HuH-7.5 (cell line): ENCODE measurements at regions not wholly inside any gene's neighbourhood (a gene's known extent, or its start where the extent isn't known, plus 50 kb on each side); places are given as distances from the start of the nearest gene placed in this dataset.
"Not testable (repeated sequence)": the region's sequence is repeated elsewhere in the genome, so short reads cannot be mapped to it uniquely, and the experiment has no call there.

Experiments
- DNase-seq: peaks from one replicate; pipeline ENCODE4 v3.0.0; 2011; ENCODE audit warnings: low spot score

DNA sequence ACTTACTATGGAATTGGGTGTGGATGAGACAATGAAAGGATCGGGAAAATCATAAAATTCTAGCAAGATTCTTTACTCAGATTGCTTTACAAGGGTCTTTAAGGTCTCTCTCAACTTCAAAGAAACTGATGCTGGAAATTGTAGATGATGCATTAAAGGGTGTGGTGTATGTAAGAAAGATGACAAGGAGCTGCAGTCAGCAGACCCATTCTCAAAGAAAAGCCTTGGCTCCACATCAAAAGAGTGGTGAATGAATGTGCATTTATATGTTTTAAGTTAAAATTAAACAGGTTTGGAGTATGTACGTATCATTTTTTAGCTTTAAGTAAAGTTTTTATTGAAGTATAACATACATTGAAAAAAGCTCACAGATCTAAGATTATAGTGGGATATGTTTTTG is 194.5 kb downstream of the C12orf75 start:
- no peak for DNase-seq

DNA sequence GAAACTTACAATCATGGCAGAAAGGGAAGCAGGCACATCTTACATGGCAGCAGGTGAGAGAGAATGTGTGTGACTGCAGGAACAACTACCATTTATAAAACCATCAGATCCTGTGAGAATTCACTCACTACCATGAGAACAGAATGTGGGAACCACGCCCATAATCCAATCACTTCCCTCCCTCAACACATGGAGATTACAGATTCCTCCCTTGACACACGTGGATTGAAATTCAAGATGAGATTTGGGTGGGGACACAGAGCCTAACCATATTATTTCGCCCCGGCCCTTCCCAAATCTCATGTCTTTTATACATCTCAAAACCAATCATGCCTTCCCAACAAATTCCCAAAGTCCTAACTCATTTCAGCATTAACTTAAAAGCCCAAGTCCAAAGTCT is 203.6 kb downstream of the C12orf75 start:
- DNase-seq: no peak

DNA sequence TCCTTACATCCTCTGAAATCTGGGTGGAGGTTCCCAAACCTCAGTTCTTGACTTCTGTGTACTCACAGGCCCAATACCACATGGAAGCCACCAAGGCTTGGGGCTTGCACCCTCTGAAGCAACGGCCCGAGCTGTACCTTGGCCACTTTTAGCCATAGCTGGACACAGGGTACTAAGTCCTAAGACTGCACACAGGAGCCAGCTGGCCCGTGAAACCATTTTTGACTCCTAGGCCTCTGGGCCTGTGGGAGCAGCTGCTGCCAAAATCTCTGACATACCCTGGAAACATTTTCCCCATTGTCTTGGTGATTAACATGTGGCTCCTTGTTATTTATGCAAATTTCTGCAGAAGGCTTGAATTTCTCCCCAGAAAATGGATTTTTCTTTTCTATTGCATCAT is 204.5 kb downstream of the C12orf75 start:
- DNase-seq: not testable (repeated sequence)

DNA sequence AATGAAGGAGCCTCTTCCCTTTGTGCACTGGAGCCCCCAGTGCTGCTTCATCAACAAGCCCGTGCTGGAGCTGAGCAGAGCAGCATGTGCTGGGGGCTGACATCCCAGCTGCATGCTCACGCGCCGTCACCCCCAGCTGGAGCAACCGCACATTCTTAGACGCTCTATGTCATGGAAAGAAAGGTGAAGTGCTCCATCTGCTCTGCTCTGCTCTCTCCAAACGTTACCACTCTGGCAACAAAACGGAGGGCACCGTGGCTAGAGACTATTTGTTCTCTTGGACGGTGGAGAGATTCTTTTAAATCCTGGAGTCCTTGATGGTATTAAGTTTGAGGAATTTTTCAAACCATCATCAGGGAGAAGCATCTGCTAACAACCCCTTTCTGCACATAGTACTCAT is 208.4 kb downstream of the C12orf75 start:
- no peak for DNase-seq

DNA sequence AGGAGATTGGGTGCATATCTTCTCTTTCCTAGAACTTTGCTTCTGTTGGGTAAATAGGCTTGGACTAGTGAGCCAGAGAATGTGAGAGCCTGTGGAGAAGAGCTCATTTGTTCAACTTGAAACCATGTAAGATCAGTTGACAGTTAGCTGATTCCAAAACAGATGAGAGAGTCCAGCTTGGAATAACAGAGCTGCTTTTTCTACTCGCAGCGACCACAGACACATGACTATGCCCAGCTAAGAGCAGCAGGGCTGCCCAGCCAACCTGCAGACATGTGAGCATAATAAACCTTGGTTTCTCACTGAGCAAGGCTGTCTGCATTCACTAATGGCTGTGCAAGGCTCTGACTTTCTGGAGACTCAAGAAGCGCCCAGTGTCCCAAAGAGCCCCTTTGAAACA is 209.2 kb downstream of the C12orf75 start:
- DNase-seq: no peak

DNA sequence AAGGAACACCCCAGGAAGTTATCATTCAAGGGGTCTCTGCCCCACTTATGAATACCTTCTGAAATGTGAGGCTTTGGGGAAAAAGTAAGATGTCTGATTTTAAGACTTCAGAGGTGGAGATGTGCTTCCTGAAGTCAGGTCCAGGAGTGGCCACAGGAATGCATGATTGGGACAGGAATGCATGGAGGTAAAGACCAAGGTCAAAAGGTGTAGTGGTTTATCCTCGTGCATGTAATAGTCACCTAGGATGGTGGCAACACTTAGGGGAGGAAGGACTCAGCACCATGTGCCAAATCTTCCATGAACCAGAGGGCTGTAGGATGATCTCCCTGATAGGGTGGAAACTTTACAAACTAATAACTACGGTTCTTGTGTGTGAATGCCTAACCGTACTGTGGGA is 217.3 kb downstream of the C12orf75 start:
- DNase-seq: no peak

DNA sequence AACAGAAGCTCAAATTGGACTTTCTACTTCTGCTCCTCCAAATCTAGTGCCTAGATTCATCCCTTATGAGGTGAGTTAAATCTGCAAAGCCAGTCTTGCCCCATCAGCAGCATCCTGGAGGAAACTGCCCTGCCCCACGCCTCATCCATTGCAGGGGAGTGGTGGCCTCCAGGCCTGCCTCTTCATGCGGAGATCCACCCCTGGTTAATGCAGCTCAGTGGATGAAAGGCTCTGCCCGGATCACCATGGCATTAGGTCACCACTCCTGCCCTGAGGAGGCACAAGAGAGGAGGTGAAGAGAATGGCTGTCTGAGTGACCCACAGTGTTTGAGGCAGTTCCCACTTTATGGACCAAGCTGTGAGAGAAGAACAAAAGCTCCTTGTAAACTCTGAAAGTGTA is 218.1 kb downstream of the C12orf75 start:
- no peak for DNase-seq

DNA sequence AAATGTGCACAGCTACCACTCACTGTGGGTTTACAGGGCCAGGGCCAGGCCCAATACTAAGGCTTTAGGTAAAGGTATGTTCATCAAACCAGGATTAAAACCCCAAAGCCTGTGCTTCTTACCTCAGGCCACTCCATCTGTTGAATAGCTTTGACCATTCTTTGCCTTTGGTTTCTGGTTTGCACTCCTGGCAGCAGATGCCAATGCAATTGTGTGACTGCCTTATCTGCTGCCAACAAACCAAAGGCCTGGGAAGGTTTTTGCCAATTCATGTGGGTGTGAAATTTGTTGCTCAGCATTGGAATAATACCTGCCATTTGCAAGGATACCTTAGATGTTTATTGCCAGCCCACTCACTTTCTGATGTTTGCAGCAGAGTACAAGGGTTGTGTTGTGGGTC is 221.6 kb downstream of the C12orf75 start:
- DNase-seq: no peak

DNA sequence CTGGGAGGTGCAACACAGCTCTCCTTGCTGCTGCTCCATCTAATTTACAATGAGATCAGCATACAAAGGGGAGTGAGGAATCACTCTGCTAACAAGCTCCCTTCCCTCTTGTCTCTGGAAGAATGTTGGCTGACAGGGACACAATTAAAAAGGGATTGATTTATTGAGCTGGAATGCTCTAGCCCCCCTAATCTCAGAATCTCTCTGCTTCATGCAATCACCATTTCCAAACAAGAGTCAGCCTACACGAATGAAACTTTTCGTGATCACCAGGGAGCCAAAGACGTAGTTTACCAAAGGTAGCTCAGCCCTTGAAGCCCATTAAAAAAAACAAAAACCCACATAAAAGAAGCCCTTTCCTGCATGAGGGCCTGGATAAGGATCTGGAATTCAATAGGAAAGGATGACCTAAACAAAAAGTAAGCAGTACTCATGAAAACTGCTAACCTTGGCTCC is 223.8 kb downstream of the C12orf75 start:
- no peak for DNase-seq

DNA sequence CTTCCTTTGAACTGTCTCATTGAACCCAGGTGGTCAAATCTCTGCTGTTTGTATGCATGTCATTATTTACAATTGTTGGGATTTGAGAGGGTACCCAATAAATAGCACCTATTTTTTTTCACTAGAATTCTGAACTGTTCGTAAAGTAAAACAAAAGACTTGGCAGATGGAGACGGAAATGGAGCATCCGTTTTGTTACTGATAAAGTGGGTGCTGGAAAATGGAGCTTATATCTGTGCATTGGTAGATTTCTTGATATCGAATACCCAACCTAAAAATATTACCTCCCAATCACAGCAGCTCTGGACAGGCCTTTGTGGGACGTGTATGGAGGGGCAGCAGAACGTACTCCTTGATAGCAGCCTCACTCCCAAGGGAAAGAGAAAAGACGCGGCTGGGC is 224.4 kb downstream of the C12orf75 start:
- DNase-seq: no peak

DNA sequence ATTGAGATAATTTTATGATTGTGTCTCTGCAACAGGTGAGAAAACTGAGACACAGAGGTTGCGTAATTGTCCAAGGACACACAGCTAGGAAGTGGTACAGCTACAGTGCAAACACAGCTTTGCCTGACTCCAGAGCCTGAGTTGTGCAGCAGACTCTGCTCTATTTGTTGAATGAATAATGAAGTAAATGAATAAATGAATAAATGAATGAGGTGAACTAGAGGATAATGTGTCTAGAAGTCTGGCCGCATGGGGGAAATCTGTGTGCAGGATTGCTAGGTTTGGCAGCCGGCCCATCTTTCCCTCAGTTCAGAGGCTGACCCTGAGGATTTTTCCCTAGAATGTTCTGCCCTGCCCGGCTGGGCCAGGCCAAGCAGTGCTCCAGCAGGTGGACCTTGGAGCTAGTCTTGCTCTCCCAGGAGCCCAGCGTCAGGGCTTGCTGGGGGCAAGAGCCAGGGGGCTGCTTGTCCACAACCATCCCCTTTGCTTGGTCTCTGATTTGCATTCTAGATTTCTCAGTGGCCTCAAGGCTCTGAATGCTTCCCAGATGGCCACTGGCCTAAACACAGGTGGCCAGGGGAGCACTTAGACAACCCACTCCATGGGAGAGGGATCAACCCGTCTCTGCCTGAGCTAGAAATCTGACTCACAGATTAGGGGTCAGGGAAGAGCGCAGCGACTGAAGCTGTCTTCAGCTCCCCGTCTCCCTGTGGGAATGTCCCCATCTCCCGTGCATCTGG is 225.2 kb downstream of the C12orf75 start:
- DNase-seq: no peak

DNA sequence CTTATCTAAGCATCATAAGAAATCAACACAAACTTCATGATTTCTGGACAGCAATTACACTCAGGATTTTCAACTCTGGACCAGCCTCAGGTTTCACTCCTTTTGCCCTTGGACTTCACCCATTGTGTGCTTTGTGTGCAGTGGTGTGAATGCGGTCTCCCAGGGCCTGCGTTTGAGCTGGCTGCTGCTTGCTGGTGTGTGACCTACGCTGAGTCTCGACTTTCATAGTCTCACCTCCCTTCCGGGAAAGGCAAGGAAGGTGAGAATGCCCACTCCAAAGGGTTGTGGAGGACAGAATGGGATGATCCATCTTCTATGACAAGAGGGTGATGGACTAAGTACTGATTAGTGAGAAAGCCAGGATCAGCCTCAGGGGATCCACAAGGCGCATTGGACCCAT is 228.8 kb downstream of the C12orf75 start:
- DNase-seq: no peak

DNA sequence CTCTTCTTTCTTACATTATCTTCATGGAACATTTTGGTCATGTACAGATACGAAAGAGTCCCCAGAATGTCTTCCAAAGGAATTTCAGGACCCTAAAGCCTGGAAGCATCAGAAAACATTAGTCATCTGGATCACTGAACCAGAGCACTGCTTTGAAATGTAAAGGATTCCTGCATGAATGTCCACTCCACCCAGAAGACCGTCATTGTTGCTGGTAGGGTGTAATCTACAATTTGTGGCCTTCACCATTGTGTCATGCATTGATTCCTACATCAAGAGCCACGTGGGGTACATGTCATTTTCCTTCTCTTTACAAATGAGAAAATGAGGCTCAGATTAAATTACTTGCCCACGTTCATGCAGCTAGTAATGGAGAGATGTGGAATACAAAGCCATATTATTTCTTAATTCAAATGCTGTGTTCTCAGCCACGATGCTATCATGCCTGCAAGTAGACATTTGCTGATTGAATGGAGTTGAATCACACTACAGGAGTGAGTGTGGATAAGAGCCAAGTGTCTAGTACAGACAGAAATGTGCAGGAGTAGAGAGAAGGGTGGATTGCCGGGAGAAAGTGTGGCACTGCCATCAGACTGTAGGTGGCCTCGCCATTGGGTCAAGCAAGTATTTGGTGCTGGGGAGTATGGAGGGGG is 231.2 kb downstream of the C12orf75 start:
- no peak for DNase-seq

DNA sequence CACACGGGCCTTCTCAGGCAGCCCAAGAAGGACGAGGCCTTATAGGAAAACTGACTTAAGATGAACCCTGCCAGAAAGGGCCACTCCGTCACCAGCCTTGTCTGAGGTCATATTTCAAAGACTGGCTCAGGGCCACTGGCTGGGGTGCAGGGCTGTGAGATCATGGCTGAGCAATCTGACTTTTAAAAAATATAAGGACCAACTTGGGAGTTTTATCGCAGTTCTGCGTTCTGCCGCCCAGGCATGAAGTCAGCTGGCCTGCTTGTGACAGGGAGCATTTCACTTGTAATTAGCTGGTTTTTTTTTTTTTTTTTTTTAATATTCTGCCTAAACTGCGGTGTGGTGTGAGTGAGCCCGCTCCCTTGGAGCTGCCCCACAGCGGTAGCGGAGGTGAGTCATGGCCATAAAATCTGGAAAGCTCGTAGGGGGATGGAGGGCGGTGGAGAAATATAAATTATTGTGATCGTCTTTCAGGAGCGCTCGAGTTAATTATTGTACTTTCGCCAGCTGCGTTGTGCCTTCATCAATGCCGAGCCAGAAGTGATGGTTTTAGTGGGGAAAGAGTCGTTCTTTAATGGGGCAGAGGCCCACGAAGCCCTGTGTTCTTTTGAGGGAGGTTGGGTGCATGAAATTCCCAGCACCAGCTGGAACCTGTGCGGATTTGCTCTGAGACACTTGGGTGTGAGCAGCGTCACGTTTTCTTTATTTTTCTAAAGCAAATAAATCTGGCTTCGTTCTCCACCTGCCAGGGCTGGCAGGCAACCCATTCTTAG is 231.9 kb downstream of the C12orf75 start:
- DNase-seq: no peak

DNA sequence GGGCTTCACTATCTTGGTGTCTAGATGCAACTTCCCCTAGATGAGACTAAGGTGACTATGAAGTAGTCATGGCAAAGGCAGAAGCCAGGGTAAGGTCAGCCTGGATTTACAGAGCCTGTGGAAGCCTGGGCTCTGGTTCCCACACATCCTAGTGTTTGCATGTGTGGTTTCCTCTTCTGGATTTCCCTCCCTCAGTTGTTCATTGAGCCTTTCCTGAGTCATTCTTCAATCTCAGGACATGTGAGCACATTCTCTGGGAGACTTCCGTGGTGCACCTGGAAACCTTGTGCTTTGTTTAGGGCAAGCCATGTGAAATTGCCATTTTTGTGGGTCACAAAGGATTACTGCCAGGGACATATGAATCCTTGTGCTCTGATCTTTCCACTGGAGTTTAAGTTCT is 236.6 kb downstream of the C12orf75 start:
- DNase-seq: no peak

DNA sequence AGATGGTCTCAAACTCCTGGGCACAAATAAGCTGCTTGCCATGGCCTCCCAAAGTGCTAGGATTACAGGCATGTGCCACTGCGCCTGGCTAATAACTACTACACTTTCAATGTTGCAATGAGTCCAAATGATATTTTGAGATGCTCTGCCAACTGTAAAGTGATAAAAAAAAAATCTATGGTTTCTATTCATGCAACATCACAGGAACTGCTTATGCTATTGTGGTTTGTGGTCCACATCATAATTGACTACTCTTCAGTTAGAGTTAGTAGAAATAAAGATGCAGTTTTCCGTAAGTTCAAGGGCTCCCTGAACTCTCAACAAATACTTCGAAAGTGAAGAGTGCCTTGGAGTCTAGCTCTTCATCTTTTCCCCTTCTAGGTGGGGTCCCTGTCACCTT is 239.4 kb downstream of the C12orf75 start:
- no peak for DNase-seq

DNA sequence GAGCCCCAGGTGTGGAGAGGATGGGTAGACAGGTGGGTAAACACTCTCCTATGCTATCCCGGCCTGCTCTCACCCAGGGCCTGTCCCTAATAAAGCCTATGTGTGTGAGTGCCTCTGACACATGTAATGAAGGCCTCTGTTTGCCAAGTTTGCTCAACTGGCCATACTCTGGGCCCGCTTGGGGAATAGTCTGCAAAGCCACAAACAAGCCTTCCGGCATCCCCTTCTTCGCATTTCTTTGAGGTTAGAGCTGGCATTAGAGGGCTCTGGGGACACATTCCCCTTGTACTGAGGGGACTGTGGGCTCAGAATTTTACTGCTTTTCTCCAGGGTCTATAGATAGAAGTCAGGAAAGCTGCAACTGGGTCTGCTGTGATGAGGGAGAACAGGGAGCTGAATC is 240.5 kb downstream of the C12orf75 start:
- DNase-seq: no peak

DNA sequence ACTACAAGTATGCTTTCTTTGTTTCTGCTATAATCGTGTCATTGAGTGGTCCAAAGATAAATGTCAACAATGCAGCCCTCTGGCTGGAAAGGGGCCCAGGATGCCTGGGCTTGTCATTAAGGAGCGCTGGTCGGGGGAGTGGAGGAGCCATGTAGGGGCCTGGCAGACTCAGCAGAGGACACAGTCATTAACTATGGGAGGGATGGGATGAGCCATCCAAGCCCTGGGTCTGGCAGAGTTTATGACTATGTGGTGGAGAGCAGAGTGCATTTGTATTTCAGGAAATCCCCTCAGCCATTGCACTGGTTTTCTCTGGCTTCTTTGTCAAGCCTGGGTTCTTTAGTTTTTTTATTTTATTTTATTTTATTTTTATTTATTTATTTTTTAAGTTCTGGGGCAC is 243.1 kb downstream of the C12orf75 start:
- no peak for DNase-seq

DNA sequence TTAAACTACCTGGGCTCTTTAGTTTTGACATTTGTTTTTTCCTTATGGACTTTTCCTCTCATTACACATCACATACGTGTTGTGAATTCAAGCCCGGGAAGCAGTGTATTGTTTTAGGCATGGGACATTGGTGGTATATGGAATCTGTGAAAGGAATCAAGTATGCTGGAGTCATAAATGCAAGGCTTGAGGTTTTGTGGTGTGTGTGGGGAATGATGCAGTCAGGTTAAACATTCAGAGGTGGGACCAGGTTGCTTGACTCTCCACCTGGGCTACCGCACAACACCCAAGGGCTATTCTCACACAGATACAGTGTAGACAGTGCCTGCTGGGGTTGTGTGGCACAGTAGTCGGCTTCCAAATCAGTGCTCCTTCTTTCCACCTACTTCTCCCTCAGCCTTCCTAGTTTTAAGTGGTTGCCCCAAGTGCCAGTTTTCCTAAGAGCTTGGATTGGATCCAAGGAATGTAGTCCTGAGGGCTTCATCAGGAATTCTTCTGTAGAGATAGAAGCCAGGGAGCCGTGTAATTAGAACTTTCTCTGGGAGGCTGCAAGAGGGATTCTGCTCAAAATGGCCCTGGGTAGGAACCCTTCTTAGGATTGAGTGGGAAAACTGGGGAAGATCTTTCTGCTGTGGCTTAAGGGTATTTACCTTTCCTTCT is 243.7 kb downstream of the C12orf75 start:
- no peak for DNase-seq

DNA sequence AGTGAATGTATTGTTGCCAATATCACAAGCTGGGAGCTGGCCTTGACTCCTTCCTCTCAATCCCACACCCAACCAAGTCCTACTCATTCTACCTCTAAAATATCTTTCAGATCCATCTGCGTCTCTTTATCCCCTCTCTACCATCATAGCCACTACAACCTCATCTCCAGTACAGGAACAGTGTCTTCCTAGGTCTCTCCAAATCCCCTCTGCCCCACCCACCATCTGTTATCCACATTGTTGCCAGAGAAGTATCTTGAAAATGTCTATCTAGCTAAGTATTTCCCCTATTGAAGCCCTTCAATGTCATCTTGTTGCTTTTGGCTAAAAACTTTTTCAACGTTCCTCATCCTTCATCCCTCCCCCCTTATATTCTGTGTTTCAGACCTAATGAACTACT is 244.7 kb downstream of the C12orf75 start:
- DNase-seq: no peak

DNA sequence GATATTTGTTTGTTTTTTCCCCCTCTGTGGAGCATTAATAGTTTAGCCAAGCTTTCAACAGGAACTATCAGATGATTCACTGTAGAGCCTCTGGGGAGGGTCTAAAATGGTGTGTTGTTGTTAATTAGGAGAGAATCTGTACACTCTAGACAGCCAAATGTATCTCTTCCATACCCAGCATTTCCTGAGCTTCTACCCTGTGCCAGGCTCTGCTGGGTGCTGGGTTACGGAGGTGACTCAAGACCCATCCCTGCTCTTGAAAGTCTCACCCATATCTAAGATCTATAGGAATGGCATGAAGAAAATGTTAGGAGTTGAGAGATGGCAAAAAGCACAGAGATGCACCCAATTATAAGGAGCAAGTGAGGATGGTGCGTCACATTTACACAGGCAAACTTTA is 245.8 kb downstream of the C12orf75 start:
- DNase-seq: no peak

DNA sequence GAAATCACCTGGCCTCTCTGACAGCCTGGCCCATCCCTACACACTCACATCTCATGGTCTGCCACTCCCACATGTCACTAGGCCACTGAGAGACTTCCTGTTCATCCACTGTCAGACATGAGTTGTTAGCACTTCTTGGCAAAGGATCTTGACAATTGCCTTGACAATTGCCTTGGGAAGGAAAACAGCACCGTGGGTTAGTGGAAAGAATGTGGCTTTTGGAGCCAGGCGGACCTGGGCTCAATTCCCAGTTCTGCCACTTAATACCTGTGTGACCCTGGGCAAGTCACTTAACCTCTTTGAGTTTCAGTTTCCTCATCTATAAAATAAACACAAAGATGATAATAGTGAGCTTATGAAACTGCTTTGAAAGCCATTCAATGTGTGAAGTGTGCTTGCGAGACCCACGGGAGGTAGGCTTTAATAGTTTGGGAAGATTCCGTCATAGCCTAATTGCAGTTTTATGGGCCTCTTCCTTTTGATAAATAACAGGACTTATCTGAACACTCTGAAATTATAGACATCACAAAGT is 250.4 kb downstream of the C12orf75 start:
- no peak for DNase-seq
